Gastrocnemius medialis (tissue), 4 donors: ENCODE measurements at regions not wholly inside any gene's neighbourhood (a gene's known extent, or its start where the extent isn't known, plus 50 kb on each side); places are given as distances from the start of the nearest gene placed in this dataset.

Source experiments
- POLR2A ChIP-seq, 2 donors: fragments of 450-650 bp; IDR thresholded peaks; one replicate each; pipeline ENCODE4 v1.6.1; 2017; ENCODE audit warnings: antibody characterized with exemption in 2 of 2, mild to moderate bottlenecking in 2 of 2, moderate library complexity in 2 of 2
- TF ChIP-seq, protein P1 (sequence below), 5 experiments: fragments of 450-650 bp in 3 of 5; fragments of 200-600 bp in 2 of 5; sonication (generic) in 2 of 5; IDR thresholded peaks in 4 of 5; conservative IDR thresholded peaks in 1 of 5; 1 replicate in 4 of 5; 2 replicates in 1 of 5; pipeline ENCODE4 v1.5.1; 2016 to 2019; ENCODE audit warnings: antibody characterized with exemption in 5 of 5, mild to moderate bottlenecking in 3 of 5, moderate library complexity in 3 of 5

DNA sequence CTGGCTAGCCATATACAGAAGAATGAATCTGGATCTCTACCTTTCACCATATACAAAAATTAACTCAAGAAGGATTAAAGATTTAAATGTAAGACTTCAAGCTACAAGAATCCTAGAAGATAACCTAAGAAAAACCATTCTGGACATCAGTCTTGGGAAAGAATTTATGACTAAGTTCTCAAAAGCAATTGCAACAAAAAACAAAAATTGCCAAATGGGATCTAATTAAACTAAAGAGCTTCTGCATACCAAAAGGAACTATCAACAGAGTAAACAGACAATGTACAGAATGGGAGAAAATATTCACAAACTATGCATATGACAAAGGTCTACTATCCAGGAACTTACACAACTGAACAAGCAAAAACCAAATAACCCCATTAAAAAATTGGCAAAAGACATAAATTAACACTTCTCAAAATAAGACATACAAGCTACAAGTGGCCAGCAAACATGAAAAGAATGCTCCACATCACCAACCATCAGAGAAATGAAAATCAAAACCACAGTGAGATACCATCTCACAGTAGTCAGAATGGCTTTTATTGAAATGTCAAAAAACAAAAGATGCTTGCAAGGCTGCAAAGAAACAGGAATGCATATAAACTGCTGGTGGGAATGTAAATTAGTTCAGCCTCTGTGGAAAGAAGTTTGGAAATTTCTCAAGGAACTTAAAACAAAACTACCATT, 66.8 kb upstream of the RSPO3 start:
- TF ChIP-seq POLR2A (IDR thresholded peaks at IDR 0.05): no peak
- TF ChIP-seq, protein P1, sequence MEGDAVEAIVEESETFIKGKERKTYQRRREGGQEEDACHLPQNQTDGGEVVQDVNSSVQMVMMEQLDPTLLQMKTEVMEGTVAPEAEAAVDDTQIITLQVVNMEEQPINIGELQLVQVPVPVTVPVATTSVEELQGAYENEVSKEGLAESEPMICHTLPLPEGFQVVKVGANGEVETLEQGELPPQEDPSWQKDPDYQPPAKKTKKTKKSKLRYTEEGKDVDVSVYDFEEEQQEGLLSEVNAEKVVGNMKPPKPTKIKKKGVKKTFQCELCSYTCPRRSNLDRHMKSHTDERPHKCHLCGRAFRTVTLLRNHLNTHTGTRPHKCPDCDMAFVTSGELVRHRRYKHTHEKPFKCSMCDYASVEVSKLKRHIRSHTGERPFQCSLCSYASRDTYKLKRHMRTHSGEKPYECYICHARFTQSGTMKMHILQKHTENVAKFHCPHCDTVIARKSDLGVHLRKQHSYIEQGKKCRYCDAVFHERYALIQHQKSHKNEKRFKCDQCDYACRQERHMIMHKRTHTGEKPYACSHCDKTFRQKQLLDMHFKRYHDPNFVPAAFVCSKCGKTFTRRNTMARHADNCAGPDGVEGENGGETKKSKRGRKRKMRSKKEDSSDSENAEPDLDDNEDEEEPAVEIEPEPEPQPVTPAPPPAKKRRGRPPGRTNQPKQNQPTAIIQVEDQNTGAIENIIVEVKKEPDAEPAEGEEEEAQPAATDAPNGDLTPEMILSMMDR (IDR thresholded peaks at IDR 0.05 in 4 of 5, conservative IDR thresholded peaks at IDR 0.05 in 1 of 5): no peak
